Tibial artery (tissue), 4 donors: ENCODE measurements at regions not wholly inside any gene's neighbourhood (a gene's known extent, or its start where the extent isn't known, plus 50 kb on each side); places are given as distances from the start of the nearest gene placed in this dataset.
A peak's percentile ranks its signal among the peaks of the same experiment; 100 is the strongest.

Source experiments
- DNase-seq, 2 donors: peaks; one replicate each; pipeline ENCODE4 v3.0.0-alpha.2; 2019
- H3K27ac ChIP-seq, 2 donors: fragments of 200-600 bp; sonication (generic) in 1 of 2; 1 replicate in 1 of 2; 2 replicates in 1 of 2; pipeline ENCODE4 v1.5.1; 2018 to 2019; ENCODE audit warnings: mild to moderate bottlenecking in 1 of 2
- H3K27me3 ChIP-seq, 2 donors: fragments of 200-600 bp; sonication (generic) in 1 of 2; one replicate each; pipeline versions ENCODE4 v1.5.1 to v1.6.0; 2016 to 2019
- H3K36me3 ChIP-seq, 3 donors: fragments of 200-600 bp; sonication (generic) in 2 of 3; one replicate each; pipeline ENCODE4 v1.5.1; 2016 to 2019; ENCODE audit warnings: mild to moderate bottlenecking in 2 of 3
- H3K4me1 ChIP-seq, 4 donors: fragments of 200-600 bp; sonication (generic) in 2 of 4; 1 replicate in 3 of 4; 2 replicates in 1 of 4; pipeline ENCODE4 v1.5.1; 2016 to 2019
- H3K4me3 ChIP-seq, 2 donors: fragments of 200-600 bp; sonication (generic) in 1 of 2; 1 replicate in 1 of 2; 2 replicates in 1 of 2; pipeline ENCODE4 v1.5.1; 2018 to 2019; ENCODE audit warnings: mild to moderate bottlenecking in 2 of 2
- H3K9me3 ChIP-seq, 3 donors: fragments of 200-600 bp; sonication (generic) in 1 of 3; one replicate each; pipeline ENCODE4 v1.5.1; 2016 to 2019
- intact Hi-C: fragments of 100-400 bp; cut with DNase I; formaldehyde crosslinking; loops from one replicate; pipeline ENCODE4 v1.15.0; 2023; ENCODE audit warnings: low total_unique reads
- TF ChIP-seq, protein P1 (sequence below), 2 experiments: fragments of 200-600 bp in 1 of 2; fragments of 450-650 bp in 1 of 2; IDR thresholded peaks; one replicate each; pipeline ENCODE4 v1.5.1; 2017 to 2019; ENCODE audit warnings: antibody characterized with exemption in 2 of 2, mild to moderate bottlenecking in 1 of 2, moderate library complexity in 1 of 2

GRCh38 chr4:41431276-41431675 is 106.7 kb upstream of the LIMCH1 start:
- TF ChIP-seq, protein P1, sequence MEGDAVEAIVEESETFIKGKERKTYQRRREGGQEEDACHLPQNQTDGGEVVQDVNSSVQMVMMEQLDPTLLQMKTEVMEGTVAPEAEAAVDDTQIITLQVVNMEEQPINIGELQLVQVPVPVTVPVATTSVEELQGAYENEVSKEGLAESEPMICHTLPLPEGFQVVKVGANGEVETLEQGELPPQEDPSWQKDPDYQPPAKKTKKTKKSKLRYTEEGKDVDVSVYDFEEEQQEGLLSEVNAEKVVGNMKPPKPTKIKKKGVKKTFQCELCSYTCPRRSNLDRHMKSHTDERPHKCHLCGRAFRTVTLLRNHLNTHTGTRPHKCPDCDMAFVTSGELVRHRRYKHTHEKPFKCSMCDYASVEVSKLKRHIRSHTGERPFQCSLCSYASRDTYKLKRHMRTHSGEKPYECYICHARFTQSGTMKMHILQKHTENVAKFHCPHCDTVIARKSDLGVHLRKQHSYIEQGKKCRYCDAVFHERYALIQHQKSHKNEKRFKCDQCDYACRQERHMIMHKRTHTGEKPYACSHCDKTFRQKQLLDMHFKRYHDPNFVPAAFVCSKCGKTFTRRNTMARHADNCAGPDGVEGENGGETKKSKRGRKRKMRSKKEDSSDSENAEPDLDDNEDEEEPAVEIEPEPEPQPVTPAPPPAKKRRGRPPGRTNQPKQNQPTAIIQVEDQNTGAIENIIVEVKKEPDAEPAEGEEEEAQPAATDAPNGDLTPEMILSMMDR (IDR thresholded peaks at IDR 0.05), result no peak

DNA sequence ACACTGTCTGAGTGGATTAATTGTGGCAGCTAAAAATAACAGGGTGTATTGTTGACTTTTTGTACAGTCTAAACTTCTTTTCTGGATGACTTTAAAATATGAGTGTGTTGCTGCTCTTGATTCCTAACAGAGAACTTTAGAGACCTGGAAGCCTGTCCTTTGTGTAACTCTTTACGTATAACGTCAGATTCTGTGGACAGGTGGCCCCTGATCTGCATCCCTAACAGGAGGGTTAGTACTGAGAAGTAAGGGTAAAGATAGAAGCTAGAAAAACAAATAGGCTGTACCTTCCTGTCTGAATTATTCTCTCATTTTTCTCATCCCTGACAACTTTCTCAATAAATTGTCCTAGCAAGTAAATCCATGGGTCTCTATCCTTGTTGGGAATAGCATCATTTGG is 105.7 kb upstream of the LIMCH1 start:
- H3K4me3 ChIP-seq, result no peak overlapping the region
- peaks cover 0 to 87% (median 52%) of the 10 kb centered on the region in 4 donors for H3K4me1 ChIP-seq
- no peak for DNase-seq
- H3K27me3 ChIP-seq, result no peaks in the 10 kb centered on the region
- peak overlapping the region; percentile 66 to 75 for H3K27ac ChIP-seq
- intact Hi-C loops, result loop anchor here (10.0 kb wide), 1 partner anchor 113 kb away; no protein-coding TSS in a partner anchor
- no peaks in the 10 kb centered on the region for H3K36me3 ChIP-seq
- no peaks in the 10 kb centered on the region for H3K9me3 ChIP-seq
- TF ChIP-seq, protein P1 (IDR thresholded peaks at IDR 0.05), result no peak

More at GRCh38 chr4:41431276-41431675, 106.7 kb upstream of the LIMCH1 start:
- peaks cover 0 to 87% (median 51%) of the 10 kb centered on the region in 4 donors for H3K4me1 ChIP-seq
- H3K36me3 ChIP-seq, result no peaks in the 10 kb centered on the region
- no peaks in the 10 kb centered on the region for H3K27me3 ChIP-seq
- no peaks in the 10 kb centered on the region for H3K9me3 ChIP-seq
- DNase-seq, result no peak
- intact Hi-C loops, result loop anchor here (10.0 kb wide), 1 partner anchor 114 kb away; no protein-coding TSS in a partner anchor
- H3K4me3 ChIP-seq, result no peak overlapping the region
- H3K27ac ChIP-seq, result peak overlapping the region; percentile 66 to 75

DNA sequence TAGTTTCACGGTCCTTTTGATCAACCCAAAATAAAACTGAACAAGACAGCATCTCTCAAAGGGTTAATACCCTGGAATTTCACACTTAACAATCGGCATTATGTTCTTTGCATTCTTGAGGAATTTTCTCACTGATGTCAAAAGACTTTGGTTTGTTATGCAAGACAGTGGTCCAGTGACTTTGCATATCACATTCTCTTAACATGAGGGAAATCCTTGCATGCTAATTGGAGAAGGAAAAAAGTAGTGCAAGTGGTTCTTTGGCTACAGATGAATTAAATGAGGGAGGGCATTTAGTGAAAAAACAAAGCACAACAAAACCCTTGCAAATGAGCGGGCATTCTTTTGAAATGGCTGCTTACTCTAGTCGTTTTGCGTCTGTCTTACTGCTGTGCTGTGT is 105.1 kb upstream of the LIMCH1 start:
- H3K27ac ChIP-seq, result peak overlapping the region; percentile 66 to 75
- peaks cover 0 to 87% (median 54%) of the 10 kb centered on the region in 4 donors for H3K4me1 ChIP-seq
- H3K36me3 ChIP-seq, result no peaks in the 10 kb centered on the region
- H3K27me3 ChIP-seq, result no peaks in the 10 kb centered on the region
- TF ChIP-seq, protein P1 (IDR thresholded peaks at IDR 0.05), result no peak
- no peak overlapping the region for H3K4me3 ChIP-seq
- DNase-seq, result no peak
- H3K9me3 ChIP-seq, result no peaks in the 10 kb centered on the region
- intact Hi-C loops, result loop anchor here (10.0 kb wide), 1 partner anchor 112 kb away; no protein-coding TSS in a partner anchor

GRCh38 chr4:41433361-41433760 is 104.6 kb upstream of the LIMCH1 start:
- intact Hi-C loops, result loop anchor here (10.0 kb wide), 1 partner anchor 111 kb away; no protein-coding TSS in a partner anchor
- TF ChIP-seq, protein P1 (IDR thresholded peaks at IDR 0.05), result no peak
- no peak for DNase-seq
- no peak overlapping the region for H3K4me3 ChIP-seq
- H3K4me1 ChIP-seq, result peaks cover 0 to 87% (median 51%) of the 10 kb centered on the region in 4 donors
- no peaks in the 10 kb centered on the region for H3K27me3 ChIP-seq
- no peaks in the 10 kb centered on the region for H3K36me3 ChIP-seq
- peak overlapping the region; percentile 66 to 75 for H3K27ac ChIP-seq
- no peaks in the 10 kb centered on the region for H3K9me3 ChIP-seq

GRCh38 chr4:41435510-41435909 is 102.4 kb upstream of the LIMCH1 start:
- TF ChIP-seq, protein P1 (IDR thresholded peaks at IDR 0.05), result no peak
- intact Hi-C loops, result loop anchor here (10.0 kb wide), 1 partner anchor 109 kb away; no protein-coding TSS in a partner anchor
- Histone ChIP-seq H3K9me3 (no peaks in the 10 kb centered on the region), H3K27me3 (no peaks in the 10 kb centered on the region), H3K4me3 (no peak overlapping the region), H3K27ac (no peak overlapping the region), H3K4me1 (peaks cover 0 to 82% (median 43%) of the 10 kb centered on the region in 4 donors), H3K36me3 (no peaks in the 10 kb centered on the region)
- no peak for DNase-seq
